ENCODE measurements at regions not wholly inside any gene's neighbourhood (a gene's known extent, or its start where the extent isn't known, plus 50 kb on each side); places are given as distances from the start of the nearest gene placed in this dataset.
"Not testable (repeated sequence)": the region's sequence is repeated elsewhere in the genome, so short reads cannot be mapped to it uniquely, and the experiment has no call there.

DNA sequence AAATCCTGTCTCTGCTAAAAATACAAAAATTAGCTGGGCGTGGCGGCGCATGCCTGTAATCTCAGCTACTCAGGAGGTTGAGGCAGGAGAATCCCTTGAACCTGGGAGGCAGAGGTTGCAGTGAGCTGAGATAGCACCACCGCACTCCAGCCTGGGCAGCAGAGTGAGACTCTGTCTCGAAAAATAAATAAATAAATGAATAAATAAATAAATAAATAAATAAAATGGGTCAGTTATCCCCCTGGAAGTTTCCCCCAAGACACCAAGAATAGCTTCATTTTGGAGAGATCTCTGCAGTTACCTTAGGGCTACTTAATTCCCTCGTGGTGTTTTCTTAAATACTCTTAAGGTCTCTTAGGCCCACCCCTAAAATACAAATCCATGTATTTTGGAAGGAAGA, 53.9 kb upstream of the ERO1B start:
- not testable (repeated sequence) for TF ChIP-seq CTCF (IDR thresholded peaks at IDR 0.05; ENCODE audit: low read depth, low read length); POLR2A (IDR thresholded peaks at IDR 0.05; ENCODE audit: extremely low read depth, insufficient read length)

Data from NB4 (cell line).